HepG2 (cell line): ENCODE measurements at regions not wholly inside any gene's neighbourhood (a gene's known extent, or its start where the extent isn't known, plus 50 kb on each side); places are given as distances from the start of the nearest gene placed in this dataset.

Experiments used
- ATAC-seq: fragments of 200-7000 bp; cut with Tn5 transposase; 3 replicates; pipeline ENCODE4 v1.9.1; 2020; ENCODE audit warnings: mild to moderate bottlenecking, moderate library complexity
- BruUV-seq: library from RNA; stranded (reverse); fragments of 400-500 nt; replicated peaks from 2 replicates; lab custom pipeline; 2021; lab: Mats Ljungman, UMichigan
- CTCF ChIA-PET: fragments of 300-600 bp; formaldehyde crosslinking; extraction: SDS; loops from one replicate; lab custom pipeline; 2021; ENCODE audit warnings: low total read pairs, inconsistent platforms, low intra/inter-chr PET ratio; lab: Yijun Ruan, JAX
- POLR2A ChIA-PET: fragments of 350-600 bp; sonication (Branson Sonifier 250); formaldehyde crosslinking; loops from one replicate; lab custom pipeline; 2020; ENCODE audit warnings: antibody characterized with exemption, inconsistent platforms; lab: Yijun Ruan, JAX
- DNase-seq: peaks from one replicate; pipeline ENCODE4 v3.0.0-alpha.2; 2015; ENCODE audit warnings: low spot score
- FAIRE-seq: peaks from 3 replicates; lab custom pipeline; 2011; peaks lifted over from hg19 to GRCh38; lab: Jason Lieb, UNC
- H2AFZ ChIP-seq: one replicate; pipeline ENCODE4 v1.6.1; 2011; ENCODE audit warnings: low read length, inconsistent platforms
- H3K27ac ChIP-seq: fragments of 300-600 bp; 3 replicates; pipeline ENCODE4 v1.8.0; 2011; ENCODE audit warnings: mixed run types, mild to moderate bottlenecking, mixed read lengths, low read length, inconsistent platforms; ENCODE audit not compliant: insufficient read depth; ENCODE audit errors: extremely low read length
- H3K27me3 ChIP-seq, 2 experiments: fragments of 200-600 bp in 1 of 2; 2 replicates in 1 of 2; 3 replicates in 1 of 2; pipeline versions ENCODE4 v1.6.0 to v1.8.0; 2011; ENCODE audit warnings: low read length in 2 of 2, mild to moderate bottlenecking in 2 of 2, moderate library complexity in 2 of 2, inconsistent platforms in 1 of 2; ENCODE audit not compliant: insufficient read depth in 2 of 2, control insufficient read depth in 1 of 2
- H3K36me3 ChIP-seq, 2 experiments: fragments of 200-600 bp in 1 of 2; replicated peaks in 1 of 2; 2 replicates in 1 of 2; 3 replicates in 1 of 2; pipeline versions ENCODE4 v1.5.1 to v1.8.0; 2011; ENCODE audit warnings: low read length in 2 of 2, inconsistent platforms in 1 of 2; ENCODE audit not compliant: insufficient read depth in 2 of 2, control insufficient read depth in 1 of 2
- H3K4me1 ChIP-seq: 2 replicates; pipeline ENCODE4 v1.5.1; 2012; ENCODE audit warnings: low read length, inconsistent platforms; ENCODE audit not compliant: insufficient read depth
- H3K4me2 ChIP-seq: 2 replicates; pipeline ENCODE4 v1.6.0; 2011; ENCODE audit warnings: low read depth, low read length, inconsistent platforms
- H3K4me3 ChIP-seq, 3 experiments: fragments of 200-600 bp in 1 of 3; sonication (generic), shearing (Covaris generic) in 1 of 3; replicated peaks in 1 of 3; 2 replicates each; pipeline ENCODE4 v1.5.1; 2011 to 2016; ENCODE audit warnings: low read length in 3 of 3, inconsistent platforms in 2 of 3, low read depth in 2 of 3, mild to moderate bottlenecking in 2 of 3, control low read depth in 1 of 3, mixed read lengths in 1 of 3; ENCODE audit not compliant: insufficient read depth in 1 of 3
- H3K79me2 ChIP-seq: one replicate; pipeline ENCODE4 v1.6.1; 2011; ENCODE audit warnings: low read length, inconsistent platforms; ENCODE audit not compliant: insufficient read depth
- H3K9ac ChIP-seq: 2 replicates; pipeline ENCODE4 v1.6.0; 2011; ENCODE audit warnings: mild to moderate bottlenecking, low read depth, low read length, inconsistent platforms; ENCODE audit not compliant: insufficient read depth
- H3K9me3 ChIP-seq: 2 replicates; pipeline ENCODE4 v1.5.1; 2012; ENCODE audit warnings: mild to moderate bottlenecking, low read length
- H4K20me1 ChIP-seq: 2 replicates; pipeline ENCODE4 v1.6.0; 2011; ENCODE audit warnings: inconsistent platforms, mild to moderate bottlenecking, low read length, moderate library complexity; ENCODE audit not compliant: insufficient read depth
- CENPX ChIP-seq: sonication (generic); formaldehyde crosslinking; IDR thresholded peaks from 2 replicates; pipeline ENCODE4 v1.9.0; 2021; ENCODE audit warnings: mild to moderate bottlenecking, missing genetic modification reagents, moderate library complexity
- EZH2 ChIP-seq: conservative IDR thresholded peaks from 2 replicates; pipeline ENCODE4 v1.6.1; 2012; ENCODE audit warnings: mild to moderate bottlenecking, low read depth, low read length, moderate library complexity
- FOXC1 ChIP-seq: sonication (generic); formaldehyde crosslinking; IDR thresholded peaks from 2 replicates; pipeline ENCODE4 v1.8.0; 2022; ENCODE audit warnings: mild to moderate bottlenecking, missing genetic modification reagents, borderline replicate concordance
- HMG20B ChIP-seq: conservative IDR thresholded peaks from 2 replicates; pipeline ENCODE4 v1.6.1; 2016; ENCODE audit warnings: missing genetic modification reagents, missing compliant biosample characterization
- HOXA9 ChIP-seq: sonication (generic); formaldehyde crosslinking; IDR thresholded peaks from 2 replicates; pipeline ENCODE4 v1.8.1; 2022; ENCODE audit warnings: missing genetic modification reagents, mild to moderate bottlenecking, moderate library complexity, borderline replicate concordance
- KLF6 ChIP-seq: IDR thresholded peaks from 2 replicates; pipeline ENCODE4 v1.8.0; 2016; ENCODE audit warnings: missing biosample characterization, missing genetic modification reagents
- NFE2L2 ChIP-seq: fragments of 150-350 bp; IDR thresholded peaks from 2 replicates; pipeline ENCODE4 v1.6.1; 2014; ENCODE audit warnings: low read length
- SPEN ChIP-seq: sonication (generic); formaldehyde crosslinking; IDR thresholded peaks from 2 replicates; pipeline ENCODE4 v1.5.1; 2020; ENCODE audit warnings: low read depth, mild to moderate bottlenecking, missing genetic modification reagents
- STAT5B ChIP-seq: sonication (generic); formaldehyde crosslinking; IDR thresholded peaks from 2 replicates; pipeline ENCODE4 v1.4.0; 2020; ENCODE audit warnings: missing genetic modification reagents
- TMF1 ChIP-seq: sonication (generic); formaldehyde crosslinking; IDR thresholded peaks from 2 replicates; pipeline ENCODE4 v1.8.1; 2022; ENCODE audit warnings: low read depth, missing genetic modification reagents
- ZNF652 ChIP-seq: IDR thresholded peaks from 2 replicates; pipeline ENCODE4 v1.6.1; 2016; ENCODE audit warnings: low read depth, borderline replicate concordance
- ZSCAN31 ChIP-seq: sonication (generic); formaldehyde crosslinking; IDR thresholded peaks from 2 replicates; pipeline ENCODE4 v1.5.0; 2020; ENCODE audit warnings: low read depth, mild to moderate bottlenecking, missing genetic modification reagents
- WGBS: methylation state at CpG from one replicate; pipeline ENCODE4 v1.1.6; 2017; ENCODE audit warnings: low lambda C conversion rate; 5-methylcytosine and 5-hydroxymethylcytosine counted together
- in situ Hi-C: cut with HindIII; loops from 2 replicates; pipeline ENCODE4 v1.10.0; 2017; ENCODE audit warnings: low pct_unique_long_range_greater_than_20kb; ENCODE audit not compliant: extremely low pct_ligation_motif_present
- intact Hi-C: fragments of 100-400 bp; cut with micrococcal nuclease; formaldehyde crosslinking; loops from one replicate; pipeline ENCODE4 v1.10.0; 2022; ENCODE audit not compliant: unreplicated experiment
- TF ChIP-seq, protein P1 (sequence below): sonication (generic); formaldehyde crosslinking; IDR thresholded peaks from 2 replicates; pipeline ENCODE4 v1.4.0; 2020; ENCODE audit warnings: missing genetic modification reagents, borderline replicate concordance
- TF ChIP-seq, protein P2 (sequence below): sonication (generic); formaldehyde crosslinking; IDR thresholded peaks from 2 replicates; pipeline ENCODE4 v1.4.0; 2020; ENCODE audit warnings: mild to moderate bottlenecking, missing genetic modification reagents

- H3K9me3 ChIP-seq = no peaks in the 10 kb centered on the region
- FAIRE-seq (no peak), ATAC-seq (no peak), DNase-seq (no peak)
- peaks cover 0 to 3% of the 10 kb centered on the region in 2 experiments; a peak in 1 of 5 replicates for H3K27me3 ChIP-seq
- H2AFZ ChIP-seq = no peak overlapping the region
- H3K27ac ChIP-seq = no peak overlapping the region
- in situ Hi-C loops = no loop called here
- no peaks in the 10 kb centered on the region for H3K79me2 ChIP-seq
- TF ChIP-seq NFE2L2 (no peak), HOXA9 (CRISPR knock-in tag) (no peak), HMG20B (CRISPR knock-in tag) (no peak), TMF1 (CRISPR knock-in tag) (no peak), CENPX (no peak), ZNF652 (no peak), STAT5B (no peak), KLF6 (CRISPR knock-in tag) (no peak), ZSCAN31 (no peak), SPEN (no peak), FOXC1 (CRISPR knock-in tag) (no peak), EZH2 (no peak)
- TF ChIP-seq, protein P1, sequence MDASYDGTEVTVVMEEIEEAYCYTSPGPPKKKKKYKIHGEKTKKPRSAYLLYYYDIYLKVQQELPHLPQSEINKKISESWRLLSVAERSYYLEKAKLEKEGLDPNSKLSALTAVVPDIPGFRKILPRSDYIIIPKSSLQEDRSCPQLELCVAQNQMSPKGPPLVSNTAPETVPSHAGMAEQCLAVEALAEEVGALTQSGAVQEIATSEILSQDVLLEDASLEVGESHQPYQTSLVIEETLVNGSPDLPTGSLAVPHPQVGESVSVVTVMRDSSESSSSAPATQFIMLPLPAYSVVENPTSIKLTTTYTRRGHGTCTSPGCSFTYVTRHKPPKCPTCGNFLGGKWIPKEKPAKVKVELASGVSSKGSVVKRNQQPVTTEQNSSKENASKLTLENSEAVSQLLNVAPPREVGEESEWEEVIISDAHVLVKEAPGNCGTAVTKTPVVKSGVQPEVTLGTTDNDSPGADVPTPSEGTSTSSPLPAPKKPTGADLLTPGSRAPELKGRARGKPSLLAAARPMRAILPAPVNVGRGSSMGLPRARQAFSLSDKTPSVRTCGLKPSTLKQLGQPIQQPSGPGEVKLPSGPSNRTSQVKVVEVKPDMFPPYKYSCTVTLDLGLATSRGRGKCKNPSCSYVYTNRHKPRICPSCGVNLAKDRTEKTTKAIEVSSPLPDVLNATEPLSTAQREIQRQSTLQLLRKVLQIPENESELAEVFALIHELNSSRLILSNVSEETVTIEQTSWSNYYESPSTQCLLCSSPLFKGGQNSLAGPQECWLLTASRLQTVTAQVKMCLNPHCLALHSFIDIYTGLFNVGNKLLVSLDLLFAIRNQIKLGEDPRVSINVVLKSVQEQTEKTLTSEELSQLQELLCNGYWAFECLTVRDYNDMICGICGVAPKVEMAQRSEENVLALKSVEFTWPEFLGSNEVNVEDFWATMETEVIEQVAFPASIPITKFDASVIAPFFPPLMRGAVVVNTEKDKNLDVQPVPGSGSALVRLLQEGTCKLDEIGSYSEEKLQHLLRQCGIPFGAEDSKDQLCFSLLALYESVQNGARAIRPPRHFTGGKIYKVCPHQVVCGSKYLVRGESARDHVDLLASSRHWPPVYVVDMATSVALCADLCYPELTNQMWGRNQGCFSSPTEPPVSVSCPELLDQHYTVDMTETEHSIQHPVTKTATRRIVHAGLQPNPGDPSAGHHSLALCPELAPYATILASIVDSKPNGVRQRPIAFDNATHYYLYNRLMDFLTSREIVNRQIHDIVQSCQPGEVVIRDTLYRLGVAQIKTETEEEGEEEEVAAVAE (CRISPR knock-in tag) = no peak
- TF ChIP-seq, protein P2, sequence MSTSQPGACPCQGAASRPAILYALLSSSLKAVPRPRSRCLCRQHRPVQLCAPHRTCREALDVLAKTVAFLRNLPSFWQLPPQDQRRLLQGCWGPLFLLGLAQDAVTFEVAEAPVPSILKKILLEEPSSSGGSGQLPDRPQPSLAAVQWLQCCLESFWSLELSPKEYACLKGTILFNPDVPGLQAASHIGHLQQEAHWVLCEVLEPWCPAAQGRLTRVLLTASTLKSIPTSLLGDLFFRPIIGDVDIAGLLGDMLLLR = no peak
- intact Hi-C loops = no loop called here
- H3K36me3 ChIP-seq = no peaks in the 10 kb centered on the region
- H3K4me3 ChIP-seq = no peak overlapping the region
- no peaks in the 10 kb centered on the region for H3K4me1 ChIP-seq
- H3K4me2 ChIP-seq = no peak overlapping the region
- CTCF ChIA-PET = no interaction called here
- no peaks in the 10 kb centered on the region for H4K20me1 ChIP-seq
- BruUV-seq = no TSS peak
- POLR2A ChIA-PET = no interaction called here
- H3K9ac ChIP-seq = no peak overlapping the region
- 4% methylated on average over 4 of the region's 4 CpGs for WGBS
These were observed 521.0 kb downstream of the FUT8 start for GRCh38 chr14:65933400-65934069.
